ENCODE measurements at regions not wholly inside any gene's neighbourhood (a gene's known extent, or its start where the extent isn't known, plus 50 kb on each side); places are given as distances from the start of the nearest gene placed in this dataset.
"Not testable (repeated sequence)": the region's sequence is repeated elsewhere in the genome, so short reads cannot be mapped to it uniquely, and the experiment has no call there.

DNA sequence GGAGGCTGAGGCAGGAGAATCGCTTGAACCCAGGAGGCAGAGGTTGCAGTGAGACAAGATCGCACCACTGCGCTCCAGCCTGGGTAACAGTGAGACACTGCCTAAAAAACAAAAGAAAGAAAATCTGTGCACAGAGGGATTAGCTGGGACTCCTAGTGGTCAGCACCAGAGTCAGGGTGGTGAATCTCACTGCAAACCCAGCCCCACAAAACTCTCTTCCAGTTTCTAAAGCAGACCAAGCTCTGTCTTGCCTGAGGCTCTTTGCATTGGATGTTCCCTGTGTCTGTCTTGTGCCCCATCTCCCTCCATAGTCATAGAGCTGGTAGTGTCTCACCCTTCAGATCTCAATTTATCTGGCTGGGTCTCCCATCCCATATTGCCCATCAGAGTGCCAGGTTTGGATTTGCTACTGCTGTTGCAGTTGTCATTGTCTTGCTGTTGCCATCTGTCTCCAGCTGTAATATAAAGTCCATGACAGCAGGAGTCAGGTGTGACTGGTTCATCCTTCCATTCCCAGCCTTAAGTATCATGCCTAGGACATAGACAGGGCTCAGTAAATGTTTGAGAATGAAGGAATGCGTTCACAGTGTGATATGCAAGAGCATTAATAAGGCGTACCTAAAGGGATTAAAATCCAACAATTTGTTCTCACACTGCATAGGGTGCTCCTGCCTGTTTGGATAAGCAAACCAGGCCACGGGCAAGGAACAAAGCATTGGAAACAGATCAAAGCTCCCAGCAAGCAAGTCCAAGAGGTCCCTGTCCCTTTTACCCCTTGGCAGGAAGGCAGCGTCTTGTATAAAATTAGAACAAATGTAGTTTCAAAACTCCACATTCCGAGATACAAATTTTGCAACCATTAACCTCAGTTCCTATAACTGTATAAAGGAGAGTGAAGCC lies 614.6 kb upstream of the CDH5 start:
- DNase-seq = no peak

DNA sequence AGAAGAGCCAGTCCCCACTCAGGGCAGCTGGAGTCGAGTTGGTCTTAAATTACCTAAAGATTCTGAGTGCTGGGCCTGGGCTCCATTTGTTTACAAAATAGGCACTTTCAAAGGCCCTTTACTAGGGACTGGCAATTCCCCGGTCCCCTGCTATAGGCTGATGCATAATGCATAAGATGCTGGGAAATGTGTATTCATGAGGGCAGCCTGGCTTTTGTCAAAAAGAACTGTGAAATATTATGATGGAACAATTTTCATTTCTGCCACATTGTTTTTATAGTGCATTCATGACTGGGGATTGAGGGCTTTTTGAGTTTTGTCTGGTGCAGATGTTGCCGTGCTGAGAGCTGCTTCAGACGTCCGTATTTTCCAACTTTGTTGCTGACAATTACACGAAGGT lies 617.0 kb upstream of the CDH5 start:
- no peak for DNase-seq

DNA sequence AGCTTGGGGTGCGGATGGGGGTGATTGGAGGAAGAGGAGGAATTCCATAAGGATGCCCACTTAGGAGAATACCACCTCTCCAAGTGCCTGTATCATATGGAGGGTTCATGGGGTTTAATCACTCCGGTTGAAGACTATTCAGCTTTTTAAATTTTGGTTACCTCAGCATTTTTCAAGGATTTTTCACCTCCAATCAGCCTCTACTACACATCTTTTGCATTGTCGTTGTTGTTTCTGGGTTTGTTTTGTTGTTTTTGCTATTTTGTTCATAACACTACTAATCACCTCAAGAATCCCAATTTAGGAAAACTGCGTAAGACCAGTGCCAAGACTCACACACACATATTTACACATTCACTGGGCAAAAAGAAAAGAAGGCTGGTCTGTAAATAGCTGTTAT lies 619.5 kb upstream of the CDH5 start:
- no peak for DNase-seq

DNA sequence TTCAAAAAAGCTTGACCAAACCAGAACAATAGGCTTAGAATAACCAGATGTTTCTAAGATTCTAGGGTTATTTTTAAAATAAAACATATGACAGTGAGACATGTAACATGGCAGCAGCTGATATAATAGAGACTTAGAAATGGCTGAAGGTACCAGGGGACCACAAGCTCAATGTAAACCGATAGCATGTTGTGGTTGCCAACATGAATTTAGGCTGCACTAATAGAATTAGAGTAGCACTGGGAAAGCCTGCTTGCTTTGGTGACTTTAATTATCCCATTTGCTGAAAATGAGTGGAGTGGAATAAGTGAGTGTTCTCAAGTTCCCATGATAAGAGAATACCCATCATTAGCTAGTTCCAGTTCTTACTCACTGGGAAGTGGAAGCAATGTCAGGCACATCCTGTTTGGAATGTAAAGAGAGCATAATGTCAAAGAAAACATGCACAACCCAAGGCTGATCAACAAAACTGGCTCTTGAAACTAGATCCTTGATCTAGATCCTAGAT lies 621.2 kb upstream of the CDH5 start:
- DNase-seq = no peak

DNA sequence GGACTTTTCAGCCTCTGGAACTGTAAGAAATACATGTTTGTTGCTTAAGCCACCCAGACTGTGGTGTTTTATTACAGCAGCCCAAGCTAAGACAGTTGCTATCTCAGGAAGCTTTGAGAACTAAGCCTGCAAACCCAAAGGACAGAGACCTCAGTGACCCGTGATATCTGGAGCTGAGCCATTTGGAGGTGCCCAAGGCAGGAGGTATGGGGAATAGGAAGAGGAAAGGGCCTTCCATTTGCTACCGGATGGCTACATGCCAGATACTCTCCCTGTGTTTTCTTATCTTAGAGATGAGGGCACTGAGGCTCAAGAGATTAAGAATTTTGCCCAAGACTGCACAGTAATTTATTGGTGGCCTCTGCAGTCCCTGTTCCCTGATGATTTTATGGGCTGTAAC lies 622.1 kb upstream of the CDH5 start:
- no peak for DNase-seq

DNA sequence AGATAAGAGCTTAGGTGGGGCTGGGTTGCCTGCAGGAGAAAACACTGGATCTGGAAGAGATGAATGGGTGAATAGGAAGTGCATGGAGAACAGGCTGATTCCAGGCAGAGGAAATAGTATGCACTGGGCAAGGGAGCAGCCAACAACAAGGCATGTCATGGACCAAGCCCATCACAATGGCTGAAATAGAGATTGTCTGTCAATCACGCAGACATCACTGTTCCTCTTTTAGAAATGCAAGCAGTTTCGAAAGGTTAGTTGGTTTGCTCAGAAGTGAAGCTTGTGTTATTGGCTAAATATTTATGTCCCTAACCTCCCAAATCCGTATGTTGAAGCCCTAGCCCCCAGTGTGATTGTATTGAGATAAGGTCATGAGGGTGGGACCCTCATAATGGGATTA lies 621.7 kb upstream of the CDH11 start:
- no peak for DNase-seq

DNA sequence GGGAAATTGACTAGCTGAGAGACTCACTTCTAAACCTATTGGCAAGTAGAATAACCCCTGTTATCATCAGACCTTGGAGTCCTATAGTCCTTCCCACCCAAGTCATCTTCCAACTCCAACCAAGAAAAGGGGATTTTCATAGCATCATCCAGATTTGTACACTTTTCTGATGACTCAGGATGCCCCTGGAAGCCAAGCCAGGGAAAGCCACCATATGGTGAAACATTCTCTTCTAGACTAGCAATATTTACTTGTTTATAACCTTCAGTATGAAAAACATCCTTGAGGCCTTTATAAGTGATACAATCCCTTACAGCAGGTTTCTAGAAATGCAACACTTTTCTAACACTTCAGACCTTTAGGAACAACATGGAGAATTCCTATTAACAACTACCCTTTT lies 618.8 kb upstream of the CDH11 start:
- no peak for DNase-seq

DNA sequence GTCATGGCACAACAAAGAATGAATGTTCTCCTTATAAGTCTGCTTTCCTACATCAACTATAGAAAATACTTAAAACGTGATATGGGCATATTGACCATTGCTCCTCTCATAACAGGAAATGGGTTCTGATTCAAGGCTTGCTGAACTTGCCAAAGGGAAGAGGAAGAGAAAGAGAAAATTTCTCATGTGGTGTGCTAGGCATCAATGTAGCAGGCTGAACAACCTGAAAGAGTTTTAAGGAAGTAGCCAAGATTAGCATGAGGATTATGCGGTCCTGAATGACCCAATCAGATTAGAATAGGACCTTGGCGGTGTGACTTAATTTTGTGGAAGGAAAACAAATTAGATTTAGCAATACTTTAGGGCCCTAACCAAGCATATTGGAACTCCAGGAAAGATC lies 617.7 kb upstream of the CDH11 start:
- no peak for DNase-seq

DNA sequence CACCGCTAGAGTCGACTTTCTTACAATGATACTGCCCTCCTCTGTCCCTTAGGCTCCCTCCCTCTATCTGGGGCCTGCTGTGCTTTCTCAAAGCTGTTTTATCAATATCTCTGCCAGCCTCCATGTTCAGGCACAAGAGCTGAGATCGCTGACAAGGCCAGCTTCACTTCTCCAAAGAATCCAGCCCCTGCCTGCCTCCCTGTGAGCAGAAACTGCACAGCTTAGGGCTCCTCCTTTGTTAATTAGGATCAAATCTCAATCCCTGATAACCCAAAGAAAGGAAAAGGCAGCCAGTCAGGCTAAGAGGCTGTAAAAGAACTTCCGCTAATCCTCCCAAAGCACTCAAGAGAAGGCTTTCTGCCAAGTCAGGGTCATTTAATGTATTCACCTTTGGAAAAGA lies 616.0 kb upstream of the CDH11 start:
- DNase-seq = no peak

DNA sequence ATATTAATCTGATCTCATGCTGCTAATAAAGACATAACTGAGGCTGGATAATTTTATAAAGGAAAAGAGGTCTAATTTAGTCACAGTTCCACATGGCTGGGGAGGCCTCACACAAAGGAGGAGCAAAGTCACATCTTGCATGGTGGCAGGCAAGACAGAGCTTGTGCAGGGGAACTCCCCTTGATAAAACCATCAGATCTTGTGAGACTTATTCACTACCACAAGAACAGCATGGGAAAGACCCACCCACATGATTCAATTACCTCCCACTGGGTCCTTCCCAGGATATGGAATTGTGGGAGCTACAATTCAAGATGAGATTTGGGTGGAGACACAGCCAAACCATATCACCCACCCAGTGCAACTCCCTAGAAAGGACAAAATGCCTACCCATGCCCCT lies 613.8 kb upstream of the CDH11 start:
- DNase-seq = not testable (repeated sequence)

DNA sequence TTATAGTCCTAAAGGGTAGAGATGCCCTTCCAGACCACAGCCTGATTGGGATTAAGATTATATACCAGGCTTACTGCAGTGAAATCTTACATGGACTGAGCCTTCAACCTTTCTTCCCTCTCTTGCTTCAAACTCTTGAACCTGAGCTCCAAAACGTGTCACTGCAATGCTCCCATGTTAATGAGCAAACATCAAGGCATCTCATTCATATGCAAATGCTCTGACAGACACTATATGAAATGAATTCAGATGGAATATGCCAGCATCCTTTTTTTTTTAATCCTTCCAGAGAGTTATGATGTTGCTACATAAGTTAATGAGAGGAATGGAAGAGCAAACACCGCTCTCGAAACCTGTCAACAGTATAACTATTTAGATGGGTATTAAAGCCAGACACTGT lies 611.9 kb upstream of the CDH11 start:
- no peak for DNase-seq

DNA sequence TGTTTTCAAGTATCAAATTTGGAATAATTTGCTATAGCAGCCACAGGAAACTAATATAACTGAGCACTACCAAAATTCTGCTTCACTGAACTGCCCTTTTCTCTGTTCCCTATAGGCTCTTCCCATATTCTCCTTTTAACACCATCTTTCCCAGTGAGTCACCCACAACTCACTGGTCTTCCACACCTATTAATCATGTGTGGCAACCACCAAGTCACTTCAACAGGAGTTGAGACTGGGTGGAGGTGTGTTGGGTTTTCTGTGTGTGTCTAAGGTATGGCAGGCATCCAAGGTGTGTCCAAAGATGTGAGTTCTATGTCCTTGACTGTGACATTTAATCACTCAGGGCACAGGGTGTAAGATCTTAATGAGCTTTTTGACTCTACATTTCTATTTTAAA lies 610.0 kb upstream of the CDH11 start:
- no peak for DNase-seq

DNA sequence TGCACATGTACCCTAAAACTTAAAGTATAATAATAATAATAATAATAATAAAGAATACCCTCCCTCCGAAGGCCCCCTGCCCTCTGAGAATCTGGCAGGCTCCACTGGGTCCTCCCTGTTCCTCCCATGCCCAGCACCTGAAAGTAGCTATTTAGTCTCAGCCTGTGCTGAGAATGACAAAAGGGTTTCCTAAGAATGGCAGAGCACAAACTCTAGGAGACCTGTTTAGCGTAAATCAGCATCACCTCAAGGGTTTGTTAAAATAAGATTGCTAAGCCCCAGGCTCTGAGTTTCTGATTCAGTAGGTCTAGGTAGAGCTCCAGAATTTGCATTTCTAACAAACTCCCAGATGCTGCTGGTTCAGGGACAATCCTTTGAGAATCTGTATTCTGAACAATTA lies 606.8 kb upstream of the CDH11 start:
- DNase-seq = no peak

DNA sequence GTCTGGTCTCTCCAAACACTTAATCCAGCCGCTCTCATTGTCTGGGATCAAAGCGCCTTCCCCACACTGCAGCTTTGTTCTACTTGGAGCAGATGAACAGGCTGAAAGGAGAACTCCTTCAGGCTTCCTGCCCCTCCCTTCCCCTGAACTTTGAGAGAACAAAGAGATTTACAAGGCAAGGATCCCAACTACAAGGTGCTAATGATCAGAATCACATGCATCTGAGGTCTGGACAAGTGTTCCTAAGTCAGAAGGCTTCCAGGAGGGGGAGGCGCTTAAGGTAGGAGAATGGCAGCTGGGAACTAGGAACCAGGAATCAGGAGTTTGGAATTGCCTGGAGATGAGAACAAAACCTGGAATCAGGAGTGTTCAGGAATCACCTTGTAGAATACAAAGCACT lies 606.3 kb upstream of the CDH11 start:
- no peak for DNase-seq

DNA sequence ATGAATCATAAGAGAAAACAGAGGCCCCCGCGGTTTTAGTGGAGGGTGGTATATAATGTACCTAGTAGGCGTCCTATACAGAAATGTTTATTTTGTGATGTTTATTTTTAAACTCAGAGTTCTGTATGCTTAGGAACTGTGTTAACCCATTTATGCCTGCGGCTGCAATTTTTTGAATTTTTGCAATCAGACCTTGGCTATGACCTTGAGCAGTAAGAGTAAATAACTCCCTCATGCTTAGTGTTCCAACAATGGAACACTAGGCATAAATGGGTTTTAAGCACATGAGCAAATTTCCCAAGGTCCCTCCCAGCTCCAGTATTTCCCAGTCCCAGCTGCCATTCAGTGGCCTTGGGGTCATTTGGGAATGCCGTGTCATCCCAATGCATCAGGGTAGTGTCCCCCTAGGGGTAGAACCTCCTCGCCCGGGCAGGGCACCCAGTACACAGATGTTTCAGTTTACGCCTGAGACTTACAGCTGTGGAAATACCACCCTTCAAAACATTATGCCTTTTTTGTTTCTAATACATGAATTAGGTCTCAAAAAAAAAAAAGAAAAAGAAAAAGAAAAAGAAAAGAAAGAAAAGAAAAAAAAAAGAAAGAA lies 605.8 kb upstream of the CDH11 start:
- DNase-seq = no peak

DNA sequence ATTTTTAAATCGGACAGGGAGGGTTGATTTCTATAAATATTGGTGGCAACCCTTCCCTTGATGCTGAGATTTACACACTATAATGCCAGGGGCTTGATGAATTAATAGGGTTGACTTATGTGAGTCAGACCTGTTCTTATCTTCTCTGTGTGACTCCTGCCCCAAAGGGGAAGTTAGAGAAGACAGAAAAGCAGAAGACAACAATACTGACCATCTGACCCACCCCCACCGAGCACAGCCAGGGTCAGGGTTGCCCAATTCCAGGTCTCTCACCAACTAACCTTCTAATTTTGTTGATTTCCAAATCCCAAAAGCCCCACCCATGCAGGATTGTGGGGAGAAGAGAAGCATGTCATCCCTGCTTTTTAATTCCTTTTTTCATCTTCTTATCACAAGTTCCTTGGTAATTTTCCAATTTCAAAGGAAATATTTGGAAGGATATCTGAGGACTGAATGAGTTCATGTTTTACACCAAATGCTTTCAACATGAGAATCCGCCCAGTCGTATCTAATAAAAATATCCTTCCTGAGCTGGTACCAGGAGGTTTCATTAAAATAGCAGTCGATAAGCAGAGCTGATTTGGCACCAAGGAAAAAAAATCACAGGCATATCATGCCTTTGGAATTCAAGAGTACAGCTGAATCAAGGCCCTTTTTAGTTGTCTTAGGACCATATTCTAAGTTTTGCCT lies 603.4 kb upstream of the CDH11 start:
- DNase-seq = no peak

DNA sequence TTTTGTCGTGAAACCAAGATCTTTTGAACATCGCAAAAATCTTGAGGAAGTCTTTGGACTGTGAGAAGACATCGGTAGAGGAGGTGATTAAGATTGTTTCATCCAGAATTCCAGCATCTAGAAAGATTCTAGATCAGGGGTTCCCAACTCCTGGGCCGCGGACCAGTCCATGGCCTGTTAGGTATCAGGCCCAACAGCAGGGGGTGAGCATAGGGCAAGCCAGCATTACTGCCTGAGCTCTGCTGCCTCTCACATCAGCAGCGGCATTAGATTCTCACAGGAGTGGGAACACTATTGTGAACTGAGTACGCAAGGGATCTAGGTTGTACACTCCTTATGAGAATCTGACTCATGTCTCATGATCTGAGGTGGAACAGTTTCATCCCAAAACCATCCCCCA lies 600.6 kb upstream of the CDH11 start:
- no peak for DNase-seq

DNA sequence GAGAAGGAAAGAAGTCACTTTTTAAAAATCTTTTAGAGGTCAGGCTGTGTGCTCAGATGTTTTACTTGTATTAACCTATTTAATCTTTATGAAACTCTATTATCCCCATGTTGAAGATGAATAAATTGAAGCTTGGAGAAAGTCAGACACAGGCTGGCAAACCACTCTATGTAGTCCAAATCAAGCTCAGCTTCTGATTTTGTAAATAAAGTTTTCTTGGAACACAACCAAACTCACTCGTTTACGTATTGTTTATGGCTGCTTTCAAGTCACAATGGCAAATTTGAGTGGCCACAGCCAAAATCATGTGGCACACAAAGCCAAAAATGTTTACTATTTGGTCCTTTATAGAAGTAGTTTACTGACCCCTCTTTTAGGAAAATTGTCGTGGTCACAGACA lies 596.0 kb upstream of the CDH11 start:
- no peak for DNase-seq

DNA sequence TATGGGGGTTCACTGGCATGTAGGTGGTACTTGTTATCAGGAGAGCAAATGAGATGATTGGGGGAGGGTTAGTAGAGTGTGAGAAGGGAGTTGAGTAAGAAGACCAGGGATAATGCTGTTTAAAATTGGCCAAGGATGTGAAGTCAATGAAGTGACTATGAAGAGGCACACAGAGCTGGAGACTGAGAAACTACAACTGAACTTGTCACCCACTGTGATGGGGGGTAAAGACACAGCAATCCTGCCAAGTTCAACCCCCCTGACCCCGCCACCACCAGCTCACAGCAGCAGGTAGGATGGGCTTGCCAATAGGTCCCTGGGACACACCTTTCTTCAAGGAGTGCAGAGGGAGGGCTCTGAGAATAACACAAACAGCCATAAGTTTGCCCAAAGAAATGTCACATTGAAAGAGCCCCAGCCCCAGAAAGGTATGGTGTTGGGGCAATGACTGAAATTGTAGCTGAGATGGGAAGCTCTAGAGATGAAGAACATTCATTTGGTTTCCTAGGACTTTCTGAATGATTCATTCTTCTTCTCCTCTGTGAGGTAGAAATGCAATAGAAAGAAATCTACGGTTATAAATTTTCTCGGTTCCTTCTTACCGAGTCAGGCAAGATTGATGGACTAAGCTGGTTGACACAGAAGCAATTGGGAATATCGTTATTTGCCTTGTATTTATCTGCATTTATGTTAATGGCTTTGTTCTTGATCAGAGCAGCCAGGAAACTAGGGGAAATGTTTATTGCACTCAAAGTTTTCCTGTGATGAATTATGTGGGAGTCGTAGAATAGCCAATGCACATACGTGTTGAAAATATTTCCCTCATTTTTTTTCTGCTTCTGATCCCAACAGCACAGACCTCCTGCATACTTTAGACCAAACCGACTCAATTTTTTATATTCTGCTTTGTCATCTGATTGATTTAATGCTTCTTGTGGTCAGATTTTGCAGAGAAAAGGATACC lies 595.2 kb upstream of the CDH11 start:
- DNase-seq = no peak

DNA sequence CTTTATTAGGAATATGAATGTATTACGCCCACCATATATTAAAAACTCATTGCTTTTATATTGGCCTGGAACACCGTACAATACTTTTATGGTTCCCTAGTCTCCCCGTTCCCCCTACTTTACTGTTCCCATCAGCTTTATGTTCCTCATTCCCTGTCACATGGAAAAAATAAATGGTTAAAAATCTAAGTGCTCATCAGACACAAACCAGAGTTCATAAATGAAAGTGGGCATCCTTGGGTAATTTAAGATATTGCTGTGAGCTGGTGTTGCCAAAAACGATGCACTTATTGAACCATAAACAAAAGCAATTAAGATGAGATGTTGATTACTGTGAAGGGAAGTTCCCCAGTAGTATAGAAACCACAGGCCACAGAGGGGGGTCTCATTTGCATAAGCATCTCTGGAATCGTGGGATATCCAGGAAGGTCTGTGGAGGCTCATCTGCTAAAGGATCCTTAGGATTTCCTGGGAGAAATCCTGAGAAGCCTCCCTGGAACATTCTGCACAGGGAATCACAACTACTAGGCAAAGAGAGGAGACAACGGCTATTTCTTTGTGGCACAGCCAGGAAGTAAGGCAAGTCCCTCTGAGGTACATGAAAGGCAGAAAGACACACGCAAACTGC lies 591.4 kb upstream of the CDH11 start:
- no peak for DNase-seq

DNA sequence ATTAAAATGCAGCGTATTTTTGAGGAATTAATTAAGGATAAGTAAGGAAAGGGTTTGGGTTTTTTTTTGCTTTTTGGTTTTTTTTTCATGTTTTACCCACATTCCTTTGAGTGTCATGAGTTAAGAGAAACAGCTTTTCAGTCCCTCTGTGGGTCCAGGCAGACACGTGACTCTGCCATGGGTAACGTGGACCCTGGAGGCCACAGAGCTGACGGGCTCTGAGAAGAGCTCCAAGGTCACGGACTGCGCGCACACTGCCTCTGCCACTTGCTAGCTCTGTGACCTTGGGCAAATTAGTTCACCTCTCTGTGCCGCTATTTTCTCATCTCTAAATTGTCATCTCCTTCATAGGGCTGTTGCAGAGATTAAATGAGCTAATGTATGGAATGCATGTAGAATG lies 588.2 kb upstream of the CDH11 start:
- no peak for DNase-seq

DNA sequence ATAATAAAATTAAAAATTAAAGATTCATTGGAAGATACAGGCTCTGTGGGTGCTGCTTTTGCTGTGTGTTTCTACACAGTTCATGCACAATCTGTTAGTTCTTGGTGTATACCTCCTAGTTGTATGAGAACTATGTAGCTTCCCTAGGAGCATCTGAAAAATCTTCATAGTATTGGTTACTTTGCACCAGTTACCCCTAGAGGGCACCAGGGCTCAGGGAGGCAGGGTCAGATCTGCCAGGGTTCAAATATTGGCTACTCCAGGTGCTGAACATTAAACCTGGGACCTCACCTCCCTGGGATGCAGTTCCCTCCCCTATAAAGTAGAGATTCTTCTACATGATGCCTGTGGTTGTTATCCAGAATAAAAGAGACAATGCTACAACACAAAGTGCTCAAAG lies 583.0 kb upstream of the CDH11 start:
- no peak for DNase-seq

All from NCI-H1417 (cell line).